Trophoblast cell (in vitro differentiated cells and primary cell): ENCODE measurements at regions not wholly inside any gene's neighbourhood (a gene's known extent, or its start where the extent isn't known, plus 50 kb on each side); places are given as distances from the start of the nearest gene placed in this dataset.
A peak's percentile ranks its signal among the peaks of the same experiment; 100 is the strongest.
"Not testable (repeated sequence)": the region's sequence is repeated elsewhere in the genome, so short reads cannot be mapped to it uniquely, and the experiment has no call there.

ENCODE experiments used
- DNase-seq, 2 donors: peaks; one replicate each; pipeline ENCODE4 v3.0.0-alpha.2; 2016
- H2AFZ ChIP-seq: 2 replicates; pipeline ENCODE4 v1.6.1; 2013; ENCODE audit warnings: low read length, moderate library complexity, mild to moderate bottlenecking; ENCODE audit not compliant: insufficient read depth, poor library complexity
- H2AK5ac ChIP-seq: 2 replicates; pipeline ENCODE4 v1.6.1; 2013; ENCODE audit warnings: mild to moderate bottlenecking, low read length
- H2BK120ac ChIP-seq: 2 replicates; pipeline ENCODE4 v1.6.1; 2013; ENCODE audit warnings: low read length, mild to moderate bottlenecking, moderate library complexity; ENCODE audit not compliant: insufficient read depth, poor library complexity
- H2BK12ac ChIP-seq: 2 replicates; pipeline ENCODE4 v1.6.1; 2013; ENCODE audit warnings: mild to moderate bottlenecking, low read length, moderate library complexity
- H2BK5ac ChIP-seq: 2 replicates; pipeline ENCODE4 v1.6.1; 2013; ENCODE audit warnings: low read length, low read depth, moderate library complexity, mild to moderate bottlenecking; ENCODE audit not compliant: poor library complexity
- H3K14ac ChIP-seq: 2 replicates; pipeline ENCODE4 v1.6.1; 2013; ENCODE audit warnings: mild to moderate bottlenecking, low read length
- H3K18ac ChIP-seq: 2 replicates; pipeline ENCODE4 v1.6.1; 2013; ENCODE audit warnings: mild to moderate bottlenecking, low read length
- H3K23ac ChIP-seq: 2 replicates; pipeline ENCODE4 v1.6.1; 2013; ENCODE audit warnings: low read length
- H3K27ac ChIP-seq: 2 replicates; pipeline ENCODE4 v1.5.1; 2013; ENCODE audit warnings: low read depth, mild to moderate bottlenecking, inconsistent platforms, low read length, moderate library complexity
- H3K27me3 ChIP-seq: 2 replicates; pipeline ENCODE4 v1.6.1; 2013; ENCODE audit warnings: inconsistent platforms, mild to moderate bottlenecking, low read length, moderate library complexity; ENCODE audit not compliant: insufficient read depth
- H3K36me3 ChIP-seq, 2 experiments: 1 replicate in 1 of 2; 2 replicates in 1 of 2; pipeline ENCODE4 v1.6.1; 2013; ENCODE audit warnings: low read length in 2 of 2, mild to moderate bottlenecking in 2 of 2, moderate library complexity in 1 of 2; ENCODE audit not compliant: insufficient read depth in 2 of 2, control insufficient read depth in 1 of 2
- H3K4ac ChIP-seq: 2 replicates; pipeline ENCODE4 v1.6.1; 2013; ENCODE audit warnings: low read depth, mild to moderate bottlenecking, low read length, moderate library complexity
- H3K4me1 ChIP-seq, 2 experiments: 1 replicate in 1 of 2; 2 replicates in 1 of 2; pipeline ENCODE4 v1.6.1; 2013; ENCODE audit warnings: low read length in 2 of 2, mild to moderate bottlenecking in 2 of 2, moderate library complexity in 1 of 2; ENCODE audit not compliant: insufficient read depth in 2 of 2, control insufficient read depth in 1 of 2
- H3K4me2 ChIP-seq: 2 replicates; pipeline ENCODE4 v1.6.1; 2013; ENCODE audit warnings: inconsistent platforms, mild to moderate bottlenecking, low read length, moderate library complexity
- H3K4me3 ChIP-seq: 2 replicates; pipeline ENCODE4 v1.5.1; 2013; ENCODE audit warnings: mild to moderate bottlenecking, low read depth, low read length, inconsistent platforms
- H3K79me1 ChIP-seq: one replicate; pipeline ENCODE4 v1.6.1; 2013; ENCODE audit warnings: low read length
- H3K79me2 ChIP-seq: 2 replicates; pipeline ENCODE4 v1.6.1; 2013; ENCODE audit warnings: low read length, mild to moderate bottlenecking; ENCODE audit not compliant: control insufficient read depth, insufficient read depth, poor library complexity
- H3K9ac ChIP-seq: 2 replicates; pipeline ENCODE4 v1.6.1; 2013; ENCODE audit warnings: mild to moderate bottlenecking, low read length
- H3K9me3 ChIP-seq: 2 replicates; pipeline ENCODE4 v1.6.1; 2013; ENCODE audit warnings: low read depth, mild to moderate bottlenecking, control low read depth, inconsistent platforms, low read length; ENCODE audit not compliant: insufficient read depth
- H4K12ac ChIP-seq: 2 replicates; pipeline ENCODE4 v1.6.1; 2013; ENCODE audit warnings: low read depth, mild to moderate bottlenecking, low read length, moderate library complexity
- H4K8ac ChIP-seq: 2 replicates; pipeline ENCODE4 v1.6.1; 2013; ENCODE audit warnings: low read depth, mild to moderate bottlenecking, low read length, moderate library complexity
- H4K91ac ChIP-seq: one replicate; pipeline ENCODE4 v1.6.1; 2013; ENCODE audit warnings: low read depth, mild to moderate bottlenecking, low read length, moderate library complexity
- WGBS: extraction: QIAGEN DNeasy Blood & Tissue Kit; methylation state at CpG from one replicate; pipeline ENCODE4 v1.1.7; 2013; ENCODE audit warnings: missing lambda C conversion rate; ENCODE audit not compliant: insufficient read length, insufficient coverage; ENCODE audit errors: extremely low coverage; 5-methylcytosine and 5-hydroxymethylcytosine counted together

- not testable (repeated sequence) for H3K4ac ChIP-seq, H3K9me3 ChIP-seq
- WGBS = no CpG with 5 or more reads among the region's 2 CpGs
Observed at GRCh38 chr2:88802026-88802425, 110.6 kb downstream of the RPIA start.

GRCh38 chr2:88807237-88807962, 115.9 kb downstream of the RPIA start:
- H4K8ac ChIP-seq = no peak overlapping the region
- H3K27ac ChIP-seq = no peak overlapping the region
- H2AFZ ChIP-seq = no peak overlapping the region
- H2BK120ac ChIP-seq = no peak overlapping the region
- no peaks in the 10 kb centered on the region for H3K79me1 ChIP-seq
- no peak overlapping the region for H2AK5ac ChIP-seq
- no peak overlapping the region for H3K14ac ChIP-seq
- no peak overlapping the region for H3K23ac ChIP-seq
- DNase-seq = no peak
- no peak overlapping the region for H4K91ac ChIP-seq
- WGBS = no CpG with 5 or more reads among the region's 5 CpGs
- peaks cover 7% of the 10 kb centered on the region for H3K9me3 ChIP-seq
- H3K9ac ChIP-seq = no peak overlapping the region
- H3K79me2 ChIP-seq = no peaks in the 10 kb centered on the region
- H3K4me2 ChIP-seq = no peak overlapping the region
- H2BK12ac ChIP-seq = no peak overlapping the region
- no peaks in the 10 kb centered on the region for H3K27me3 ChIP-seq
- no peak overlapping the region for H2BK5ac ChIP-seq
- H3K4me1 ChIP-seq = no peaks in the 10 kb centered on the region
- H3K4me3 ChIP-seq = no peak overlapping the region
- H3K4ac ChIP-seq = no peak overlapping the region
- no peaks in the 10 kb centered on the region for H3K36me3 ChIP-seq
- H3K18ac ChIP-seq = no peak overlapping the region
- no peak overlapping the region for H4K12ac ChIP-seq

More at GRCh38 chr2:88802026-88802425, 110.6 kb downstream of the RPIA start:
- not testable (repeated sequence) for H3K27me3 ChIP-seq, H3K9ac ChIP-seq, H3K36me3 ChIP-seq, H3K4me1 ChIP-seq, H3K4me2 ChIP-seq, H3K18ac ChIP-seq, H2BK12ac ChIP-seq, H3K4me3 ChIP-seq, H3K79me1 ChIP-seq, H4K91ac ChIP-seq, H3K27ac ChIP-seq, H2AFZ ChIP-seq, H4K8ac ChIP-seq, H2BK120ac ChIP-seq, H3K14ac ChIP-seq, H3K79me2 ChIP-seq, H2AK5ac ChIP-seq, H3K23ac ChIP-seq, H2BK5ac ChIP-seq, H4K12ac ChIP-seq
- DNase-seq = peak; percentile 9 to 34

- H3K14ac ChIP-seq = no peak overlapping the region
- H3K4ac ChIP-seq = no peak overlapping the region
- H3K4me2 ChIP-seq = no peak overlapping the region
- peaks cover 11% of the 10 kb centered on the region for H3K9me3 ChIP-seq
- no peak overlapping the region for H4K91ac ChIP-seq
- no peak overlapping the region for H3K4me3 ChIP-seq
- H2BK120ac ChIP-seq = no peak overlapping the region
- H2AFZ ChIP-seq = no peak overlapping the region
- no peaks in the 10 kb centered on the region for H3K4me1 ChIP-seq
- H2AK5ac ChIP-seq = no peak overlapping the region
- DNase-seq = no peak
- no peaks in the 10 kb centered on the region for H3K36me3 ChIP-seq
- no peak overlapping the region for H2BK12ac ChIP-seq
- H3K79me2 ChIP-seq = no peaks in the 10 kb centered on the region
- H4K12ac ChIP-seq = no peak overlapping the region
- H3K27ac ChIP-seq = no peak overlapping the region
- H3K27me3 ChIP-seq = no peaks in the 10 kb centered on the region
- no peak overlapping the region for H4K8ac ChIP-seq
- WGBS = no CpG with 5 or more reads among the region's 3 CpGs
- no peaks in the 10 kb centered on the region for H3K79me1 ChIP-seq
- no peak overlapping the region for H3K23ac ChIP-seq
- H3K9ac ChIP-seq = no peak overlapping the region
- H3K18ac ChIP-seq = no peak overlapping the region
- no peak overlapping the region for H2BK5ac ChIP-seq
Observed at GRCh38 chr2:88808083-88808482, 116.6 kb downstream of the RPIA start.

- Histone ChIP-seq H3K4me3 (no peak overlapping the region), H3K79me2 (no peaks in the 10 kb centered on the region), H3K4ac (no peak overlapping the region), H2BK120ac (no peak overlapping the region), H3K27ac (no peak overlapping the region), H3K4me1 (no peaks in the 10 kb centered on the region), H2AFZ (no peak overlapping the region), H2BK12ac (no peak overlapping the region), H3K4me2 (no peak overlapping the region), H4K91ac (no peak overlapping the region), H3K18ac (no peak overlapping the region), H4K8ac (no peak overlapping the region), H4K12ac (no peak overlapping the region), H3K9me3 (peaks cover 13% of the 10 kb centered on the region), H3K27me3 (no peaks in the 10 kb centered on the region), H3K23ac (no peak overlapping the region), H3K79me1 (no peaks in the 10 kb centered on the region), H3K14ac (no peak overlapping the region), H2BK5ac (no peak overlapping the region), H3K36me3 (no peaks in the 10 kb centered on the region), H3K9ac (no peak overlapping the region), H2AK5ac (no peak overlapping the region)
- no peak for DNase-seq
- no CpG with 5 or more reads among the region's 1 CpG for WGBS
Observed at GRCh38 chr2:88808652-88809051, 117.2 kb downstream of the RPIA start.
